Suppressor macrophage (primary cell): ENCODE measurements at regions not wholly inside any gene's neighbourhood (a gene's known extent, or its start where the extent isn't known, plus 50 kb on each side); places are given as distances from the start of the nearest gene placed in this dataset.
"Not testable (repeated sequence)": the region's sequence is repeated elsewhere in the genome, so short reads cannot be mapped to it uniquely, and the experiment has no call there.

Experiments
- DNase-seq, 4 experiments: peaks; one replicate each; pipeline ENCODE4 v3.0.0-alpha.2; 2020 to 2022

- no peak for DNase-seq
Measured at GRCh38 chr7:145916776-145917175, 199.8 kb upstream of the CNTNAP2 start.

DNA sequence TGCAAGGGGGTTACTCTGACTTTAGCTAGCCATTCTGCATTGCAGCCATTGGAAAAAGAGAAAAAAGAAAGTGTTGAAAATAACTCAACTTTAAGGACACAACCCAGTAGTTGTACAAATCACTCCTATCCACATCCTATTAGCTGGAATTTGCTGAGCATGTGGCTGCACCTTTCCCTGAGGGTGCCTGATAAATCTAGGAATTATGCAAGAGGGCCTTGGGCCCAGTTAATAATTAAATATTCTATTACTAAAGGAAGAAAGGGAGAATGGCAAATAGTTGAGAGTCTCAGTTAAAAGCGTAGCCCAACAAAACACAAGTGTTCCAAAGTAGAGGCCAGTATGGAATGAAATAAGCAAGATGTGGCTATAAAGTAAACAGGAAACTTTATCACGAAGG is 200.9 kb upstream of the CNTNAP2 start:
- DNase-seq, result no peak

- peak; percentile 2 to 16 (median 8) for DNase-seq
Measured at GRCh38 chr7:145909991-145910513, 206.5 kb upstream of the CNTNAP2 start.

GRCh38 chr7:145903658-145904057 is 212.9 kb upstream of the CNTNAP2 start:
- no peak for DNase-seq

DNA sequence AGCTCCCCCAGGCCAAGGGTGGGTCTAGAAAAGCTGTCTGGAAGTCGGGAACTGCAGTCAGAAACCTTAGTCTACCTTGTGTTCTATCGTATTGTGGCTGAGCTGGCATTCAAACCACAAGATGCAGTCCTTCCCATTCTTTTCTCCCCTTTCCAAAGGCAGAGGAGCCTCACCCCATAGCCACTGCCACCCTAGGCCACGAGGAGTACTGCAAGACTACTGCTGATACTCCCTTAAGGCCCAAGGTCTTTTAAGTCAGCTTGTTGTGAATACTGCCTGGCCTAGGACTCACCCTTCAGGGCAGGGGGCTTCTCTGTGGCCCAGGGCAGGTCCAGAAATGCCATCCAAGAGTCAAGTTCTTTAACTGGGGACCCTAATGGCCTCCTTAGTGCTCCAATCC is 214.5 kb upstream of the CNTNAP2 start:
- no peak for DNase-seq

- DNase-seq, result no peak
Measured at GRCh38 chr7:145899938-145900337, 216.7 kb upstream of the CNTNAP2 start.

DNA sequence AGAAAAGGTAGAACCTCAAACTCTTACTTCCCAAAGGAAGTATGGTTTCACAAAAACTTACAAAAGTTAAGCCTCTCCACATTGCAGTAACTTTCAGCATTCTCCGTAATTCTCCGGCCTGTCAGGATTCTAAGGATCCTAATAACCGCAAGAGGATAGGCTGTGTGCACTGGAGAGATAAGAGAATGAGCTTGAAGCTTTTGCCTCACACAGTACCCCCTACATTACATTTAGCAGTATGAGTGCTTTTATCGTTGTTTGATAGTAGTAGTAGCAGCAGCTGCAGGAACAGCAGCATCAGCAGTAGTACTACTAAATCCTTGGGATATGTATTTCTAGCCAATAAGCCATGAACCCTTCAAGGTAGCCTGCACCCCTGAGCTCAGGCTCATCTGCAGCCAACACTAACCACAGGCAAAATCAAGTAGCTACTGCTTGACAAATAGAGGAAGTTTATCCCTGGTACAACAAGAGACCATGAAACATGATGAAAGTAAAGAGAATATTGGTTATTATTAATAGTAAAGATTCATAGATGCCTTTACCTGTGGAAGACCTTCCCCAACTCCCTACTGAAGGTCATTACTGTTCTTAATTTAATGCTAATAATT is 222.6 kb upstream of the CNTNAP2 start:
- no peak for DNase-seq

DNA sequence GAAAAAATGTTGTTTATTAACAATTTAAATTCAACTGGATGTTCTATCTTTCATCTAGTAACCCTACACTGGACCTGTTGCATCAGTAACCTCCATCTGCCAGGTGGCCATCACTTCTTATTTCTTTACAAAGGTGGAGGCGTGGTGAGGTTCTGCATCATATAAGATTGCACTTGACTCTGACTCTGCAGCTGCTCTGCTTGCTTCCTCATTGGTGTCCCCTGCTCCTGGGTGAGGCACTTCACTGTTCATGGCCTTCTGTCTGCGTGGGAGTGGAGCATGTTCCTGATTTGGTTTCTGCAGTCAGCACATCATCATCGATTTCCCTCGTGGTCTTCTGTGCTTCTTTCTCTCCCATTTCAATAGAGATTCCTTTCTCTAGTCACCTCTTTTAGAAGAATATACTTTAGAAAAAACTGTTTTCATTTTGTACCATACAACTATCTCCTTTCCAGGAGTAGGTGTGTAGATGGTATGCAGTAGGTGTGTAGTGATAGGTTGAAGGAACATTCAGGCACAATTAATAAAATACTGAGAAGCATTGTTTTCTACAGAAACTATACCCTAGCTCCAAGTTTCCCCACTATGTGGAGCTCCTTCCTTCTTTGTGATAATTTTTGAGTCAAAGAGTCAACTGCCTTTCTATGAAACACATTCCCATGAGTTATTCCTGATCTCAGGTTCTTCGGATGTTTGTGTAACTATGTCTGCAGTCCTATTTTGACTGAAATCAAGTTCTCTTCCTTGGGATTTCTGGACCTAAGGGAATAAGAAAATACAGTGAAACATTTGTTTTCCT is 231.7 kb upstream of the CNTNAP2 start:
- peak in 3 of 4 experiments; percentile 4 to 12 (median 7) for DNase-seq

DNA sequence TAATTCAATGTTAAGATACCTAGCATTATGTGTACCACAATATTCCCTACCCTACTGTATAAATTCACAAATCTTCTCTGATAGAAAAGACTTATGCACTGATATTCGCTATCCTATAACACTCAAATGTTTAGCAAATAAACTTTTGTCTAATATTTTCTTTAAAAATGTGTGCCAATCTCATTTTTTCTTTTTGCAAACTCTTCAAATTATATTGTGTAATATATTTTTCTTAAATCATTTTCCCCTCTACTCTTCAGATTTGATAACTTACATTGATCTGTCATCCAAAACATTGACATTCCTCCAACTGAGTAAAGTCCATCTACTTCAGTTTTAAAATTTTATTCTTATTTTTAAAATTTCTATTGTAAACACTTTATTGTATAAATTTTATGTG is 240.2 kb upstream of the CNTNAP2 start:
- no peak for DNase-seq

GRCh38 chr7:145875267-145875666 is 241.3 kb upstream of the CNTNAP2 start:
- no peak for DNase-seq

- DNase-seq, result no peak
Measured at GRCh38 chr7:145868935-145869334, 247.7 kb upstream of the CNTNAP2 start.

DNA sequence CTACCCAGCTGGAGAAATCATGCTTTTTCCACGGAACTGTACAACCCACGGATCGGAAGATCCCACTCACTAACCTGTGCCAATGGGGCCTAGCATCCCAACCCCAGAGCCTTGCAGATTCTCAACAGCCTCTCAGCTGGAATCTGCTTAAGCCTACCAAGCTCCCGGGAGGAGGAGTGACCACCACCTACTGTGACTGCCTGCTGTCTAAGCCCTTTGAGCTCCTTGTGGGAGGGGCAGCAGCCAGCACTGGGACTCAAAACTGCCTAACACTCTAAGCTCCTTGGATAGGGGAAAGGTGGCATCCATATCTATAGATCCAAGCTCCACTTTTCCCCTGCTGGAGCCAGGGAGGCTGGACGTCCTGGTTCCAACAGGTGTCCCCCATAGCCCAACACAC is 254.4 kb upstream of the CNTNAP2 start:
- no peak for DNase-seq

GRCh38 chr7:145860809-145861208 is 255.8 kb upstream of the CNTNAP2 start:
- DNase-seq, result no peak

GRCh38 chr7:145850636-145851035 is 266.0 kb upstream of the CNTNAP2 start:
- no peak for DNase-seq

DNA sequence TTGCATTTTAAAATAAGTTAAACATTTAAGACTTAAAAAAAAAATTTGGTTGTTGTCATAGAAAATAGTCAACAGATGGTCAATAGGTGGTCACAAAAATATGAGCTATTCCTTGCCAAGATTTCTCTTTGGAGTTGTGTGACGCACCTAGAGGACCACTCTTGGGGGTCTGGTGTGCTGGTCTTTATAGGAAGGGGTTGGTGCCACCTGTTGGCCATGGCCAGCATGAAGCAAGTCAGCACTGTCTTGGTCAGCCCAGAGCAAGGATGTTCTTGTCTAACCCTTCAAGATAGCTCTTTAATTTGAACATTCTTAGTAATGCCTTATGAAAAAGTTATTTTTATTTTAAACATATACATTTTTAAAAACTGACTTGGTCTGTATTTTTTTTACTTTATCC is 267.9 kb upstream of the CNTNAP2 start:
- no peak for DNase-seq

- no peak for DNase-seq
Measured at GRCh38 chr7:145845345-145845744, 271.3 kb upstream of the CNTNAP2 start.

- DNase-seq, result no peak
Measured at GRCh38 chr7:145839814-145840213, 276.8 kb upstream of the CNTNAP2 start.

- no peak for DNase-seq
Measured at GRCh38 chr7:145831616-145832206, 284.9 kb upstream of the CNTNAP2 start.

GRCh38 chr7:145817687-145818086 is 298.9 kb upstream of the CNTNAP2 start:
- no peak for DNase-seq

GRCh38 chr7:145812218-145812617 is 304.4 kb upstream of the CNTNAP2 start:
- no peak for DNase-seq

GRCh38 chr7:145805496-145805895 is 311.1 kb upstream of the CNTNAP2 start:
- not testable (repeated sequence) for DNase-seq

DNA sequence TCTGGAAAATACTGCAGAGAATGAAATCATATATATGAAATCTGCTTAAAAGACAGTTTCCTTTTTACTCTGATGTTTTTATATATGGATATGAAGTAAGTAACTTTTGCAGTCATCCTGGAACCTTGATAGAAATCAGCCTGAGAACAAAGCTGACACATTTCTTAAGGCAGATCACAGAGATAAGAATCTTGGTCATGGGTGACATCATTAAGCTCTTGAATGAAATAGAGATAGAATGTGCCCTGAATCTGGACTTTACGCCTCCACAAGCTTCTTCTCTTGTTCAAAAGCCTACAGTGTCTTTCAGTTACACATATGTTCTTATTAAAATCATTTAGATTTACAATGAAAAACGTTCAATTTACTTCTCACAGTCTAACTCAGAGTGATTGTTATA is 319.1 kb upstream of the CNTNAP2 start:
- DNase-seq, result no peak

GRCh38 chr7:145795132-145795531 is 321.5 kb upstream of the CNTNAP2 start:
- DNase-seq, result no peak
